GM12878 (cell line): ENCODE measurements at regions not wholly inside any gene's neighbourhood (a gene's known extent, or its start where the extent isn't known, plus 50 kb on each side); places are given as distances from the start of the nearest gene placed in this dataset.

Source experiments
- ATAC-seq: fragments of 200-7000 bp; cut with Tn5 transposase; 3 replicates; pipeline ENCODE4 v1.9.1; 2020; ENCODE audit warnings: mild to moderate bottlenecking, moderate library complexity
- BruUV-seq: library from RNA; stranded (reverse); fragments of 400-500 nt; replicated peaks from 2 replicates; lab custom pipeline; 2021; lab: Mats Ljungman, UMichigan
- CTCF ChIA-PET: fragments of 300-600 bp; sonication (Branson Sonifier 250); formaldehyde crosslinking; extraction: SDS; loops from one replicate; lab custom pipeline; 2021; ENCODE audit warnings: inconsistent platforms; lab: Yijun Ruan, JAX
- POLR2A ChIA-PET: fragments of 350-600 bp; formaldehyde crosslinking; extraction: SDS; loops from one replicate; lab custom pipeline; 2021; ENCODE audit warnings: inconsistent platforms; lab: Charles Lee
- RAD21 ChIA-PET: fragments of 300-600 bp; sonication (Branson Sonifier 250); formaldehyde crosslinking; loops from one replicate; lab custom pipeline; 2023; ENCODE audit warnings: antibody characterized with exemption; ENCODE audit not compliant: unreplicated experiment; lab: Charles Lee
- SMC1A ChIA-PET: fragments of 300-600 bp; sonication (Branson Sonifier 250); formaldehyde crosslinking; loops from one replicate; lab custom pipeline; 2023; ENCODE audit not compliant: unreplicated experiment, uncharacterized antibody; lab: Charles Lee
- DNase-seq: peaks from one replicate; pipeline ENCODE4 v3.0.0-alpha.2; 2011; ENCODE audit warnings: low read depth, low spot score
- FAIRE-seq: peaks from 3 replicates; lab custom pipeline; 2011; peaks lifted over from hg19 to GRCh38; lab: Jason Lieb, UNC
- H2AFZ ChIP-seq: 2 replicates; pipeline ENCODE4 v1.6.0; 2011; ENCODE audit warnings: low read depth, low read length, control low read depth; ENCODE audit not compliant: control insufficient read depth
- H3K27ac ChIP-seq: 2 replicates; pipeline ENCODE4 v1.5.1; 2011; ENCODE audit warnings: control low read depth; ENCODE audit not compliant: control insufficient read depth, insufficient read depth
- H3K27me3 ChIP-seq, 2 experiments: replicated peaks in 1 of 2; 2 replicates each; pipeline versions ENCODE4 v1.6.0 to v1.6.1; 2011; ENCODE audit warnings: low read length in 1 of 2; ENCODE audit not compliant: control insufficient read depth in 2 of 2, insufficient read depth in 2 of 2
- H3K36me3 ChIP-seq, 2 experiments: 2 replicates each; pipeline ENCODE4 v1.5.1; 2011; ENCODE audit warnings: low read length in 1 of 2; ENCODE audit not compliant: control insufficient read depth in 2 of 2, insufficient read depth in 2 of 2
- H3K4me1 ChIP-seq: 2 replicates; pipeline ENCODE4 v1.6.1; 2011; ENCODE audit warnings: mild to moderate bottlenecking, low read length, moderate library complexity, mixed read lengths; ENCODE audit not compliant: control insufficient read depth, insufficient read depth
- H3K4me2 ChIP-seq: 2 replicates; pipeline ENCODE4 v1.6.0; 2011; ENCODE audit warnings: control low read depth; ENCODE audit not compliant: control insufficient read depth, insufficient read depth
- H3K4me3 ChIP-seq: fragments of 200-600 bp; sonication (generic); 2 replicates; pipeline ENCODE4 v1.5.1; 2016
- H3K79me2 ChIP-seq: 2 replicates; pipeline ENCODE4 v1.6.0; 2011; ENCODE audit warnings: low read length; ENCODE audit not compliant: control insufficient read depth, insufficient read depth
- H3K9ac ChIP-seq: 2 replicates; pipeline ENCODE4 v1.8.0; 2011; ENCODE audit warnings: low read length, control low read depth, mixed read lengths; ENCODE audit not compliant: control insufficient read depth, insufficient read depth
- H3K9me3 ChIP-seq: replicated peaks from 3 replicates; pipeline ENCODE4 v1.5.1; 2011; ENCODE audit warnings: mild to moderate bottlenecking, low read length; ENCODE audit not compliant: control insufficient read depth, insufficient read depth
- H4K20me1 ChIP-seq: 2 replicates; pipeline ENCODE4 v1.6.0; 2011; ENCODE audit not compliant: control insufficient read depth, insufficient read depth
- BCL11A ChIP-seq: IDR thresholded peaks from 2 replicates; pipeline ENCODE4 v1.6.1; 2011; ENCODE audit warnings: low read depth, low read length
- CEBPB ChIP-seq, 2 experiments: fragments of 150-350 bp in 1 of 2; IDR thresholded peaks; 2 replicates each; pipeline ENCODE4 v1.6.1; 2012 to 2014; ENCODE audit warnings: low read depth in 2 of 2, low read length in 2 of 2, borderline replicate concordance in 1 of 2, inconsistent platforms in 1 of 2
- CHD4 ChIP-seq: fragments of 200-600 bp; sonication (generic); IDR thresholded peaks from 2 replicates; pipeline ENCODE4 v1.6.1; 2016; ENCODE audit warnings: mild to moderate bottlenecking
- GABPA ChIP-seq: IDR thresholded peaks from 2 replicates; pipeline ENCODE4 v1.6.1; 2014; ENCODE audit warnings: antibody characterized with exemption, low read depth, mild to moderate bottlenecking, inconsistent platforms
- SMAD5 ChIP-seq: IDR thresholded peaks from 2 replicates; pipeline ENCODE4 v1.6.1; 2016; ENCODE audit warnings: antibody characterized with exemption, low read depth
- SMC3 ChIP-seq: IDR thresholded peaks from 2 replicates; pipeline ENCODE4 v1.6.1; 2011; ENCODE audit warnings: low read length, improper control_type of control experiment, borderline replicate concordance
- SREBF1 ChIP-seq: IDR thresholded peaks from 2 replicates; pipeline ENCODE4 v1.6.1; 2012; ENCODE audit warnings: mild to moderate bottlenecking, low read length
- STAT1 ChIP-seq: fragments of 450-650 bp; conservative IDR thresholded peaks from 2 replicates; pipeline ENCODE4 v1.6.1; 2014; ENCODE audit warnings: antibody characterized with exemption, mild to moderate bottlenecking
- TCF12 ChIP-seq: IDR thresholded peaks from 2 replicates; pipeline ENCODE4 v1.6.1; 2011; ENCODE audit warnings: low read depth, mild to moderate bottlenecking, low read length
- WGBS: methylation state at CpG from one replicate; pipeline ENCODE4 v1.1.6; 2016; ENCODE audit warnings: low lambda C conversion rate; ENCODE audit not compliant: insufficient replicate concordance, insufficient coverage; ENCODE audit errors: missing lambda C conversion rate; 5-methylcytosine and 5-hydroxymethylcytosine counted together
- in situ Hi-C: fragments of 300-500 bp; cut with MboI; formaldehyde crosslinking; loops from 9 replicates; pipeline ENCODE4 v1.14.3; 2018; ENCODE audit warnings: mixed read lengths
- intact Hi-C: fragments of 100-400 bp; cut with micrococcal nuclease; formaldehyde crosslinking; loops from one replicate; pipeline ENCODE4 v1.14.2; 2022; ENCODE audit not compliant: unreplicated experiment
- TF ChIP-seq, protein P1 (sequence below): fragments of 450-650 bp; IDR thresholded peaks from 2 replicates; pipeline ENCODE4 v1.6.1; 2016; ENCODE audit warnings: mild to moderate bottlenecking
- TF ChIP-seq, protein P2 (sequence below): IDR thresholded peaks from 2 replicates; pipeline ENCODE4 v1.6.1; 2012; ENCODE audit warnings: low read depth, low read length, improper control_type of control experiment
- TF ChIP-seq, protein P3 (sequence below): IDR thresholded peaks from 2 replicates; pipeline ENCODE4 v1.6.1; 2011; ENCODE audit warnings: low read depth, mild to moderate bottlenecking, low read length, moderate library complexity, borderline replicate concordance; ENCODE audit errors: extremely low read depth
- TF ChIP-seq, protein P4 (sequence below): fragments of 450-650 bp; formaldehyde crosslinking; IDR thresholded peaks from 2 replicates; pipeline ENCODE4 v1.4.0; 2022; ENCODE audit warnings: mild to moderate bottlenecking, moderate library complexity

DNA sequence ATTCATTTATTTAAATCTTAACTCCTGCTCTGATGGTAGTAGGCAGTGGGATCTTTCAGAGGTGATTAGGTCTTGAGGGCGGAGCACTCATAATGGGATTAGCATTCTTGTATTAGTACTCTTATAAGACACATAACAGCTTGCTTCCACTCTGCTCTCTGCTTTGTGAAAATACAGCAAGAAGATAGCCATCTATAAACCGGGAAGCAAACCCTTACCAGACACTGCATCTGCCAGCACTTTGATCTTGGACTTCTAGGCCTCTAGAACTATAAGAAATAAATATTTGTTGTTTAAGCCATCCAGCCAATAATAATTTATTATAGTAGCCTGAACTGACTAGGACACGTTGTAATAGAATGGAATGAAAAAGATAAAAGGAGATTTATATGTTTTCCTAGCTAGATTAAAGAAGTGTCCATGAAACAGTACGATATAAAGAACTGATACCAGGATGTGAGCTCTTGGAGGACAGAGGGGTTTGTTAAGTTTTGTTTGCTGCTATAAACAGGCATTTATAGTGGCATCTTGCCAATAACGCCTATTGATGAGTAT lies 869.9 kb downstream of the MRPL39 start (continued):
- TF ChIP-seq, protein P1, sequence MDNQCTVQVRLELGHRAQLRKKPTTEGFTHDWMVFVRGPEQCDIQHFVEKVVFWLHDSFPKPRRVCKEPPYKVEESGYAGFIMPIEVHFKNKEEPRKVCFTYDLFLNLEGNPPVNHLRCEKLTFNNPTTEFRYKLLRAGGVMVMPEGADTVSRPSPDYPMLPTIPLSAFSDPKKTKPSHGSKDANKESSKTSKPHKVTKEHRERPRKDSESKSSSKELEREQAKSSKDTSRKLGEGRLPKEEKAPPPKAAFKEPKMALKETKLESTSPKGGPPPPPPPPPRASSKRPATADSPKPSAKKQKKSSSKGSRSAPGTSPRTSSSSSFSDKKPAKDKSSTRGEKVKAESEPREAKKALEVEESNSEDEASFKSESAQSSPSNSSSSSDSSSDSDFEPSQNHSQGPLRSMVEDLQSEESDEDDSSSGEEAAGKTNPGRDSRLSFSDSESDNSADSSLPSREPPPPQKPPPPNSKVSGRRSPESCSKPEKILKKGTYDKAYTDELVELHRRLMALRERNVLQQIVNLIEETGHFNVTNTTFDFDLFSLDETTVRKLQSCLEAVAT = no peak
- TF ChIP-seq, protein P2, sequence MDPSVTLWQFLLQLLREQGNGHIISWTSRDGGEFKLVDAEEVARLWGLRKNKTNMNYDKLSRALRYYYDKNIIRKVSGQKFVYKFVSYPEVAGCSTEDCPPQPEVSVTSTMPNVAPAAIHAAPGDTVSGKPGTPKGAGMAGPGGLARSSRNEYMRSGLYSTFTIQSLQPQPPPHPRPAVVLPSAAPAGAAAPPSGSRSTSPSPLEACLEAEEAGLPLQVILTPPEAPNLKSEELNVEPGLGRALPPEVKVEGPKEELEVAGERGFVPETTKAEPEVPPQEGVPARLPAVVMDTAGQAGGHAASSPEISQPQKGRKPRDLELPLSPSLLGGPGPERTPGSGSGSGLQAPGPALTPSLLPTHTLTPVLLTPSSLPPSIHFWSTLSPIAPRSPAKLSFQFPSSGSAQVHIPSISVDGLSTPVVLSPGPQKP = no peak
- TF ChIP-seq BCL11A (no peak), CEBPB (IDR thresholded peaks at IDR 0.05; ENCODE audit: borderline replicate concordance in 1 of 2, low read depth in 2 of 2, low read length in 2 of 2) (no peak), STAT1 (no peak), TCF12 (no peak)

DNA sequence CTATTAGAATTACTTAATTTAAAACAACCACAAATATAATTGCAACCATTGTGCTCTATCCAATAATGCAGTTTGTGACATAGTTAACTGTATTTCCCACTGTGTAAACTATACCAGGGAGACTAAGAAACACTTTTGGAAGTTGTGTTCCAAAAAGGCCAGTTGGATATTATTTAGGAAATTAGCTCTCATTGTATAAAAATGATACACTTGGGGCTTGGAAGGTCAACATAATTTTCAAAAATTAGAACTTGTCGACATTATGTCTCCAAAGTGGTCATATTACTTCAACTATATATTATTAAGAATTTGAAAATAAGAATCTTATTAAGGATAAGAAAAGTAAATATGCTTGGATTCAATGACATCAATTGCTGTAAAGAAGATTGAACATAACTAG lies 876.6 kb downstream of the MRPL39 start:
- no peaks in the 10 kb centered on the region for H3K27me3 ChIP-seq
- DNase-seq (no peak), FAIRE-seq (no peak)
- RAD21 ChIA-PET = no interaction called here
- CTCF ChIA-PET = no interaction called here
- H3K4me3 ChIP-seq = no peak overlapping the region
- no peaks in the 10 kb centered on the region for H3K9me3 ChIP-seq
- H2AFZ ChIP-seq = no peak overlapping the region
- H4K20me1 ChIP-seq = no peaks in the 10 kb centered on the region
- H3K4me2 ChIP-seq = no peak overlapping the region
- SMC1A ChIA-PET = no interaction called here
- intact Hi-C loops = no loop called here
- POLR2A ChIA-PET = no interaction called here
- no TSS peak for BruUV-seq
- TF ChIP-seq GABPA (no peak), SREBF1 (no peak), CHD4 (no peak), SMAD5 (no peak), SMC3 (no peak)
- TF ChIP-seq, protein P3, sequence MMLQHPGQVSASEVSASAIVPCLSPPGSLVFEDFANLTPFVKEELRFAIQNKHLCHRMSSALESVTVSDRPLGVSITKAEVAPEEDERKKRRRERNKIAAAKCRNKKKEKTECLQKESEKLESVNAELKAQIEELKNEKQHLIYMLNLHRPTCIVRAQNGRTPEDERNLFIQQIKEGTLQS = no peak
- TF ChIP-seq, protein P4, sequence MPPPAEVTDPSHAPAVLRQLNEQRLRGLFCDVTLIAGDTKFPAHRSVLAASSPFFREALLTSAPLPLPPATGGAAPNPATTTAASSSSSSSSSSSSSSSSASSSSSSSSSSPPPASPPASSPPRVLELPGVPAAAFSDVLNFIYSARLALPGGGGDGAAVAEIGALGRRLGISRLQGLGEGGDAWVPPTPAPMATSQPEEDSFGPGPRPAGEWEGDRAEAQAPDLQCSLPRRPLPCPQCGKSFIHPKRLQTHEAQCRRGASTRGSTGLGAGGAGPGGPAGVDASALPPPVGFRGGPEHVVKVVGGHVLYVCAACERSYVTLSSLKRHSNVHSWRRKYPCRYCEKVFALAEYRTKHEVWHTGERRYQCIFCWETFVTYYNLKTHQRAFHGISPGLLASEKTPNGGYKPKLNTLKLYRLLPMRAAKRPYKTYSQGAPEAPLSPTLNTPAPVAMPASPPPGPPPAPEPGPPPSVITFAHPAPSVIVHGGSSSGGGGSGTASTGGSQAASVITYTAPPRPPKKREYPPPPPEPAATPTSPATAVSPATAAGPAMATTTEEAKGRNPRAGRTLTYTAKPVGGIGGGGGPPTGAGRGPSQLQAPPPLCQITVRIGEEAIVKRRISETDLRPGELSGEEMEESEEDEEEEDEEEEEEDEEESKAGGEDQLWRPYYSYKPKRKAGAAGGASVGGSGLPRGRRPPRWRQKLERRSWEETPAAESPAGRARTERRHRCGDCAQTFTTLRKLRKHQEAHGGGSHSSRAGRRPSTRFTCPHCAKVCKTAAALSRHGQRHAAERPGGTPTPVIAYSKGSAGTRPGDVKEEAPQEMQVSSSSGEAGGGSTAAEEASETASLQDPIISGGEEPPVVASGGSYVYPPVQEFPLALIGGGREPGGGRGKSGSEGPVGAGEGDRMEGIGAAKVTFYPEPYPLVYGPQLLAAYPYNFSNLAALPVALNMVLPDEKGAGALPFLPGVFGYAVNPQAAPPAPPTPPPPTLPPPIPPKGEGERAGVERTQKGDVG (CRISPR knock-in tag) = no peak
- TF ChIP-seq, all 136 proteins: peak for 0
- Histone ChIP-seq H3K9ac (no peak overlapping the region), H3K27ac (no peak overlapping the region), H3K79me2 (no peaks in the 10 kb centered on the region), H3K4me1 (no peaks in the 10 kb centered on the region), H3K36me3 (no peaks in the 10 kb centered on the region)
- WGBS = 21% methylated on average over 1 of the region's 1 CpG
- ATAC-seq = no peak
- in situ Hi-C loops = no loop called here
